ENCODE measurements at regions not wholly inside any gene's neighbourhood (a gene's known extent, or its start where the extent isn't known, plus 50 kb on each side); places are given as distances from the start of the nearest gene placed in this dataset.

DNA sequence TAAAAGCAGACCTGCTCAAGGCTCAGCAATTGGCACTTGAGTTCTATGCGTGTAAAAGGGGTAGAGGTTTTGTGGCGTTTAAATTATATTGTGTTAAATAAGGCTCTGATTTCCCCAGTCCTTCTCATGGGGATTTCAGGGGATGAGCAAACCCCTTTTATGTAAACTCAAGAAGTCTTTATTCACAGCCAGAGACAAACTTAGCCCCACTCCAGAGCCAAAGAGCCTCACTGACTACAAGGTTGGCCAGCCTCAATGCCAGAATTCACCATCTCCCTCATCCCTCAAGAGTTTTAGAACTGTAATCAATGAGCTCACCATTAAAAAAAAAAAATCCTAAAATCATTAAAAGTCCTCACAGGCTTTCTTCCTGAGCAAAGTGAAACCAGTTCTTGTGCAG is 107.8 kb downstream of the SLC30A10 start:
- H3K79me2 ChIP-seq (ENCODE audit: control insufficient read depth, insufficient read depth, low read length, poor library complexity) = no peaks in the 10 kb centered on the region
- no CpG with 5 or more reads among the region's 2 CpGs for WGBS (ENCODE audit: extremely low coverage, insufficient coverage, insufficient read length)
- no peak overlapping the region for H3K9ac ChIP-seq (ENCODE audit: low read length)
- H3K14ac ChIP-seq (ENCODE audit: low read length) = no peak overlapping the region
- no peak overlapping the region for H2AK5ac ChIP-seq (ENCODE audit: low read length)
- H2AFZ ChIP-seq (ENCODE audit: insufficient read depth, low read length, poor library complexity) = no peak overlapping the region
- H3K27me3 ChIP-seq (ENCODE audit: insufficient read depth, low read length) = no peaks in the 10 kb centered on the region
- DNase-seq = no peak
- H3K4ac ChIP-seq (ENCODE audit: low read depth, low read length) = no peak overlapping the region
- H3K4me2 ChIP-seq (ENCODE audit: low read length) = no peak overlapping the region
- no peak overlapping the region for H3K4me3 ChIP-seq (ENCODE audit: low read depth, low read length)
- H2BK5ac ChIP-seq (ENCODE audit: low read depth, low read length, poor library complexity) = no peak overlapping the region
- no peaks in the 10 kb centered on the region for H3K79me1 ChIP-seq (ENCODE audit: low read length)
- no peak overlapping the region for H3K23ac ChIP-seq (ENCODE audit: low read length)
- no peak overlapping the region for H3K27ac ChIP-seq (ENCODE audit: low read depth, low read length)
- no peak overlapping the region for H4K91ac ChIP-seq (ENCODE audit: low read depth, low read length)
- no peak overlapping the region for H2BK120ac ChIP-seq (ENCODE audit: insufficient read depth, low read length, poor library complexity)
- H3K4me1 ChIP-seq (ENCODE audit: control insufficient read depth in 1 of 2, insufficient read depth in 2 of 2, low read length in 2 of 2) = no peaks in the 10 kb centered on the region
- H2BK12ac ChIP-seq (ENCODE audit: low read length) = no peak overlapping the region
- H3K18ac ChIP-seq (ENCODE audit: low read length) = no peak overlapping the region
- no peak overlapping the region for H4K8ac ChIP-seq (ENCODE audit: low read depth, low read length)
- H4K12ac ChIP-seq (ENCODE audit: low read depth, low read length) = no peak overlapping the region
- H3K36me3 ChIP-seq (ENCODE audit: control insufficient read depth in 1 of 2, insufficient read depth in 2 of 2, low read length in 2 of 2) = no peaks in the 10 kb centered on the region
- H3K9me3 ChIP-seq (ENCODE audit: insufficient read depth, low read depth, low read length) = no peaks in the 10 kb centered on the region

DNA sequence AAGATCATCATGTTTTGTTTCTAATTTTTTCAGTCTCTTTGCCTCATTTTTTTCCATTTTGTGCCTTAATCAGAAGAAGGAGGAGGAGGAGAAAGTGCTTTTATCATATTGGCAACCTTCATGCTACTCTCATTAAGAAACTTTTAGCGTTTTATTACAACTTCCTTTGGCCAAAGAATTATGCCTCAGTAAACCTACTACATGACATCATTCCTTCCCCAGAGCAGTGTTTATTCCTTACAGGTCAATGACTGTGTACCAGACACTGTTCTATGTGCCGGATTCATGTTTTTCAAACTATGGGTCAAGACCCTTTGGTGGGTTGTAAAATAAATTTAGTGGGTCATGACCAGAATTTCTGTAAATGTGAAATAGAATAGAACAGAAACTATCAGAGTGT is 110.4 kb downstream of the SLC30A10 start:
- H3K36me3 ChIP-seq (ENCODE audit: control insufficient read depth in 1 of 2, insufficient read depth in 2 of 2, low read length in 2 of 2) = no peaks in the 10 kb centered on the region
- no peaks in the 10 kb centered on the region for H3K79me1 ChIP-seq (ENCODE audit: low read length)
- no peak overlapping the region for H4K12ac ChIP-seq (ENCODE audit: low read depth, low read length)

DNA sequence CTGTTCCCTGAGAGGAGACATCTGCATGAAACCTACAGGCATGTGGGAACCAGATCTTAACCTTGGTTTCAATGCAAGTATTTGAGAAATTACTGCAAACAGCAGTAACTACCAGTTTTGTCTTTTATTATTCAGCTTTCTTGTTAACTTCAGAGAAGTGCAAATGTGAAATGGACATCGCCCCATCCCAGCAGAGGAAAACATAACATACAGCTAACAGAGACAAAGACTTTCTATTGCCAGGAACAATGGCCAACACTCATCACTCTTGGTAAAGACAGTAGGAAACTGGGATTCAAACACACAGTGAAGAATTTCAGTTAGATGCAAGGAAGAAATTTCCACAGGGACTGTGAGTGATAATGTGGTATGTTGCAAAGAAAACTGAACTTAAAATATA is 115.1 kb downstream of the SLC30A10 start:
- H3K27me3 ChIP-seq (ENCODE audit: insufficient read depth, low read length) = no peaks in the 10 kb centered on the region
- H3K18ac ChIP-seq (ENCODE audit: low read length) = no peak overlapping the region
- H2BK120ac ChIP-seq (ENCODE audit: insufficient read depth, low read length, poor library complexity) = no peak overlapping the region
- H3K4me3 ChIP-seq (ENCODE audit: low read depth, low read length) = no peak overlapping the region
- no peak overlapping the region for H2AFZ ChIP-seq (ENCODE audit: insufficient read depth, low read length, poor library complexity)
- DNase-seq = no peak
- no peak overlapping the region for H2AK5ac ChIP-seq (ENCODE audit: low read length)
- no peaks in the 10 kb centered on the region for H3K9me3 ChIP-seq (ENCODE audit: insufficient read depth, low read depth, low read length)
- no peaks in the 10 kb centered on the region for H3K79me1 ChIP-seq (ENCODE audit: low read length)
- H3K36me3 ChIP-seq (ENCODE audit: control insufficient read depth in 1 of 2, insufficient read depth in 2 of 2, low read length in 2 of 2) = no peaks in the 10 kb centered on the region
- no peak overlapping the region for H3K27ac ChIP-seq (ENCODE audit: low read depth, low read length)
- H4K12ac ChIP-seq (ENCODE audit: low read depth, low read length) = no peak overlapping the region
- no peaks in the 10 kb centered on the region for H3K79me2 ChIP-seq (ENCODE audit: control insufficient read depth, insufficient read depth, low read length, poor library complexity)
- no peak overlapping the region for H4K91ac ChIP-seq (ENCODE audit: low read depth, low read length)
- H4K8ac ChIP-seq (ENCODE audit: low read depth, low read length) = no peak overlapping the region
- H3K14ac ChIP-seq (ENCODE audit: low read length) = no peak overlapping the region
- WGBS (ENCODE audit: extremely low coverage, insufficient coverage, insufficient read length) = no CpG with 5 or more reads among the region's 1 CpG
- H3K9ac ChIP-seq (ENCODE audit: low read length) = no peak overlapping the region
- no peak overlapping the region for H2BK5ac ChIP-seq (ENCODE audit: low read depth, low read length, poor library complexity)
- H3K23ac ChIP-seq (ENCODE audit: low read length) = no peak overlapping the region
- peaks cover 3 to 4% of the 10 kb centered on the region in 2 experiments for H3K4me1 ChIP-seq (ENCODE audit: control insufficient read depth in 1 of 2, insufficient read depth in 2 of 2, low read length in 2 of 2)
- no peak overlapping the region for H2BK12ac ChIP-seq (ENCODE audit: low read length)
- H3K4me2 ChIP-seq (ENCODE audit: low read length) = no peak overlapping the region
- no peak overlapping the region for H3K4ac ChIP-seq (ENCODE audit: low read depth, low read length)

More for the DNA sequence above, 110.4 kb downstream of the SLC30A10 start:
- H3K18ac ChIP-seq (ENCODE audit: low read length) = no peak overlapping the region
- no peak overlapping the region for H2BK5ac ChIP-seq (ENCODE audit: low read depth, low read length, poor library complexity)
- no peak overlapping the region for H4K91ac ChIP-seq (ENCODE audit: low read depth, low read length)
- no peak overlapping the region for H3K27ac ChIP-seq (ENCODE audit: low read depth, low read length)
- H3K4me3 ChIP-seq (ENCODE audit: low read depth, low read length) = no peak overlapping the region
- no peak overlapping the region for H4K8ac ChIP-seq (ENCODE audit: low read depth, low read length)
- H3K4ac ChIP-seq (ENCODE audit: low read depth, low read length) = no peak overlapping the region
- H3K9ac ChIP-seq (ENCODE audit: low read length) = no peak overlapping the region
- H3K23ac ChIP-seq (ENCODE audit: low read length) = no peak overlapping the region
- no peak overlapping the region for H2AK5ac ChIP-seq (ENCODE audit: low read length)
- H3K14ac ChIP-seq (ENCODE audit: low read length) = no peak overlapping the region
- no peak overlapping the region for H2BK12ac ChIP-seq (ENCODE audit: low read length)
- WGBS (ENCODE audit: extremely low coverage, insufficient coverage, insufficient read length) = no CpG with 5 or more reads among the region's 2 CpGs
- no peak overlapping the region for H3K4me2 ChIP-seq (ENCODE audit: low read length)
- H3K4me1 ChIP-seq (ENCODE audit: control insufficient read depth in 1 of 2, insufficient read depth in 2 of 2, low read length in 2 of 2) = no peaks in the 10 kb centered on the region
- no peaks in the 10 kb centered on the region for H3K9me3 ChIP-seq (ENCODE audit: insufficient read depth, low read depth, low read length)
- H2BK120ac ChIP-seq (ENCODE audit: insufficient read depth, low read length, poor library complexity) = no peak overlapping the region
- H3K27me3 ChIP-seq (ENCODE audit: insufficient read depth, low read length) = no peaks in the 10 kb centered on the region
- H3K79me2 ChIP-seq (ENCODE audit: control insufficient read depth, insufficient read depth, low read length, poor library complexity) = no peaks in the 10 kb centered on the region
- H2AFZ ChIP-seq (ENCODE audit: insufficient read depth, low read length, poor library complexity) = no peak overlapping the region
- DNase-seq = no peak

DNA sequence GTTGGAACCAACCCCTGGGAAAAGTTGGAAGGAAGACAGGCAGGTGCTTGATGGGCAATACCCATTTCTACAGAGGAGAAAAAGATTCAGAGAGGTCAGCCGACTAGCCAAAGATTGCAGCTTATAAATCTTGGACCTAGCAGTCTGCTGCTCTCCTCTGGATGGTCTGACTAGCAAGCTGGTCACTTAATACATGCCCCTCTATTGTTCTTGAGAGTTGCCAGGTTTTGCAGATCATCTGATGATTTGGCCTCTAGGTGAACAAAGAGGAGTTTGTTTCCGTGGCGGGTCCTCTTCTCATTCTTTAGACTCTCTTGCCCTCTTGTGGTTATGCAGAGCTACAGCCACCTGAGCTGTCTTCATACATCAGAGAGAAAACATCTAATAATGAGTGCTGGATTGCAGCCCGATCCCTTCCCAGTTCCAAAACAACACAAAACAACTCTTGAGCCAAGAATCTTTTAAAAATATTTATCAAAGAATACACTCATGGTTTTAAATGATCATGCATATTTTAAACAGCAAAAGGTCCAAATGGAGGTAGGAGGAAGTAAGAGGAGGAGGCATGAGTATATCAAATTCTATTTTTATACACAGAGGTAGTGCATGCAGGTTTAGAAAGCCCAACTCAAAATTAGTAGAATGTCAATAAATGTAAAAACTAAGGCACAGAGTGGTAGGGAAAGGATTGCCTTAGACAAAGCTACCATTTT is 115.7 kb downstream of the SLC30A10 start:
- no peak overlapping the region for H4K12ac ChIP-seq (ENCODE audit: low read depth, low read length)
- DNase-seq = peak; percentile 2 to 74
- H2BK5ac ChIP-seq (ENCODE audit: low read depth, low read length, poor library complexity) = no peak overlapping the region
- no peak overlapping the region for H4K8ac ChIP-seq (ENCODE audit: low read depth, low read length)
- no peaks in the 10 kb centered on the region for H3K9me3 ChIP-seq (ENCODE audit: insufficient read depth, low read depth, low read length)
- H3K4ac ChIP-seq (ENCODE audit: low read depth, low read length) = no peak overlapping the region
- peaks cover 3 to 4% of the 10 kb centered on the region in 2 experiments for H3K4me1 ChIP-seq (ENCODE audit: control insufficient read depth in 1 of 2, insufficient read depth in 2 of 2, low read length in 2 of 2)
- H3K27ac ChIP-seq (ENCODE audit: low read depth, low read length) = no peak overlapping the region
- H2BK120ac ChIP-seq (ENCODE audit: insufficient read depth, low read length, poor library complexity) = no peak overlapping the region
- no peak overlapping the region for H3K4me3 ChIP-seq (ENCODE audit: low read depth, low read length)
- H2BK12ac ChIP-seq (ENCODE audit: low read length) = no peak overlapping the region
- no peaks in the 10 kb centered on the region for H3K79me2 ChIP-seq (ENCODE audit: control insufficient read depth, insufficient read depth, low read length, poor library complexity)
- no peak overlapping the region for H3K23ac ChIP-seq (ENCODE audit: low read length)
- no peak overlapping the region for H4K91ac ChIP-seq (ENCODE audit: low read depth, low read length)
- H2AFZ ChIP-seq (ENCODE audit: insufficient read depth, low read length, poor library complexity) = no peak overlapping the region
- no peak overlapping the region for H3K18ac ChIP-seq (ENCODE audit: low read length)
- no peak overlapping the region for H2AK5ac ChIP-seq (ENCODE audit: low read length)
- peak overlapping the region; percentile 15 for H3K4me2 ChIP-seq (ENCODE audit: low read length)
- no peak overlapping the region for H3K14ac ChIP-seq (ENCODE audit: low read length)
- H3K9ac ChIP-seq (ENCODE audit: low read length) = no peak overlapping the region
- WGBS (ENCODE audit: extremely low coverage, insufficient coverage, insufficient read length) = no CpG with 5 or more reads among the region's 4 CpGs
- no peaks in the 10 kb centered on the region for H3K36me3 ChIP-seq (ENCODE audit: control insufficient read depth in 1 of 2, insufficient read depth in 2 of 2, low read length in 2 of 2)
- no peaks in the 10 kb centered on the region for H3K79me1 ChIP-seq (ENCODE audit: low read length)
- H3K27me3 ChIP-seq (ENCODE audit: insufficient read depth, low read length) = no peaks in the 10 kb centered on the region
